ENCODE measurements at regions not wholly inside any gene's neighbourhood (a gene's known extent, or its start where the extent isn't known, plus 50 kb on each side); places are given as distances from the start of the nearest gene placed in this dataset.
"Not testable (repeated sequence)": the region's sequence is repeated elsewhere in the genome, so short reads cannot be mapped to it uniquely, and the experiment has no call there.

DNA sequence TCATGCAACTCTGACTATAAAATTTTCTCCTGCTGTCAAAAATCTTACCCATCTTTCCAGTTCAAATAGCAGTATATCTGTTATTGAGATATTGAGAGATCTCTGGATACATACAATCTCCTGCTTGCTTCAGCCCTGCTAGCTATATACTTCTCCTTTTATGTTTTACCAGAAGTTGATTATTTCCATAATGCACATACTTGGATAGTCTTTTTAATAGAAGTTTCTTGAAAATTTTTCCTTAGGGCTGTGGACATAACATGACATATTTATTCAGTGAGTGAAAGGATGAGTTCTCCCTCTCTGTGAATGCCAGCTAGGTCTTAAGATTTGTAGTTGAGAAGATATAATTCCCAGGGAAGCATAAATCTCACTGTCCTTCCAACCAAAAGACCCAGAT lies 234.1 kb upstream of the NR3C2 start:
- Histone ChIP-seq H4K20me1 (no peaks in the 10 kb centered on the region), H3K9me3 (replicated peaks in 1 of 11) (no peaks in the 10 kb centered on the region), H3K4me3 (no peak overlapping the region), H3K36me3 (no peaks in the 10 kb centered on the region), H3K4me2 (no peak overlapping the region), H3K27me3 (no peaks in the 10 kb centered on the region), H3K9ac (no peak overlapping the region), H3K27ac (no peak overlapping the region), H3K4me1 (no peaks in the 10 kb centered on the region)
- TF ChIP-seq Cebpa-rat (IDR thresholded peaks at IDR 0.05) = no peak

DNA sequence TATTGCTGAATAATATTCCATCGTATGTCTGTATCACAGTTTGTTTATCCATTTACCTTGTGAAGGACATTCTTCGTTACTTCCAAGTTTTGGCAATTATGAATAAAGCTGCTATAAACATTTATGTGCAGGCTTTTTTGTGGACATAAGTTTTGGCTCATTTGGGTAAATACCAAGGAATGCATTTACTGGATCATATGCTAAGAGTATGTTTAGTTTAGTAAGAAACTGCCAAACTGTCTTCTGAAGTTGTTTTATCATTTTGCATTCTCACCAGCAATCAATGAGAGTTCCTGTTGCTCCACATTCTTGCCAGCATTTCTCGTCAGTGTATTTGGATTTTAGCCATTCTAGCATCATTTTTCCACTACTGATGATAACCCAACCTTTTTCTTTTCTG lies 232.7 kb upstream of the NR3C2 start:
- no peaks in the 10 kb centered on the region for H3K27me3 ChIP-seq
- H3K9me3 ChIP-seq (replicated peaks in 1 of 11) = no peaks in the 10 kb centered on the region
- H3K9ac ChIP-seq = no peak overlapping the region
- TF ChIP-seq Cebpa-rat (IDR thresholded peaks at IDR 0.05) = no peak
- no peaks in the 10 kb centered on the region for H3K36me3 ChIP-seq
- H3K27ac ChIP-seq = no peak overlapping the region
- H3K4me2 ChIP-seq = no peak overlapping the region
- H4K20me1 ChIP-seq = no peaks in the 10 kb centered on the region
- H3K4me3 ChIP-seq = no peak overlapping the region
- H3K4me1 ChIP-seq = no peaks in the 10 kb centered on the region

- Histone ChIP-seq H3K27me3 (no peaks in the 10 kb centered on the region), H3K4me2 (no peak overlapping the region)
Observed at GRCh38 chr4:148664636-148665035, 222.4 kb upstream of the NR3C2 start.

DNA sequence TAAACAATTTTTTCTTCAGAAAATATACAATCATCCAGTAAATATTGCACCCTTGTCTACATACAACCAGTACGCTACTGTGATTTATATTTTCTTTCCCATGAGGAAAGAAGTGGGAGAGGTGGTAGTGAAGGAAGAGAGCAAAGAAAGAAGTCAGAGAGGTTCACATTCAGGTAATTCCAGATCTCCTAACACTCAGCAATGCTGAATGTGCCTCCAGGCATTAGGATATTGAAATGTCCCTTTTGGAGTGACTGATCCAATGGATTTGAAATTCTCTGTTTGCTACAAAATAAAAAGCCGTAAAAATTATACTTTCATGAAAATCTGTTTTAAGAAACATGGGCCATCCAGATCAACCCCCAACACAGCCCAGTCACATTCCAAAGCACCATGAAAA lies 211.9 kb upstream of the NR3C2 start:
- H3K9ac ChIP-seq = no peak overlapping the region

More at GRCh38 chr4:148664636-148665035, 222.4 kb upstream of the NR3C2 start:
- H3K4me3 ChIP-seq = no peak overlapping the region
- no peak for TF ChIP-seq Cebpa-rat (IDR thresholded peaks at IDR 0.05)
- no peaks in the 10 kb centered on the region for H3K9me3 ChIP-seq (replicated peaks in 1 of 11)
- H3K27ac ChIP-seq = no peak overlapping the region
- no peaks in the 10 kb centered on the region for H3K36me3 ChIP-seq
- no peaks in the 10 kb centered on the region for H3K4me1 ChIP-seq
- no peak overlapping the region for H3K9ac ChIP-seq
- no peaks in the 10 kb centered on the region for H4K20me1 ChIP-seq

DNA sequence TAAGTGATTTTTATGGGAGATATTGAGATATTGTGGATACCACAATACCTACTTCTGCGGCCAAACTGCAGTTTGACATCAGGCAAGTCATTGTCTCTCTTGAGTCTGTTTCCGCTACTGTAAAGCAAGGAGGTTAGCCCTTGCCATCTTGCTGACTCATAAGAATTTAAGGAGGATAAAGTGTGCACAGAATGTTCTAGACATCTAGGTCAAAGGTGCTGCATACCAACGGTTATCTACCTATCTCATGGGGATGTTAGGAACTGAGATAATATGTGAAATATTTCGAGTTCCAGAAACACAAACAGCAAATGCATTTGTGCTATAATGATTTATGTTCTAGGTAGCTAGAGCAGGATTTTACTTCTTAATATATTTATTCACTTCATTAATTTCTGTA lies 211.5 kb upstream of the NR3C2 start:
- H3K36me3 ChIP-seq = no peaks in the 10 kb centered on the region
- H3K27ac ChIP-seq = no peak overlapping the region
- no peaks in the 10 kb centered on the region for H3K9me3 ChIP-seq (replicated peaks in 1 of 11)
- no peaks in the 10 kb centered on the region for H3K4me1 ChIP-seq
- no peaks in the 10 kb centered on the region for H3K27me3 ChIP-seq
- no peak overlapping the region for H3K4me2 ChIP-seq
- no peak for TF ChIP-seq Cebpa-rat (IDR thresholded peaks at IDR 0.05)
- H3K4me3 ChIP-seq = no peak overlapping the region
- H4K20me1 ChIP-seq = no peaks in the 10 kb centered on the region
- H3K9ac ChIP-seq = no peak overlapping the region

More for the DNA sequence above, 211.9 kb upstream of the NR3C2 start:
- TF ChIP-seq Cebpa-rat (IDR thresholded peaks at IDR 0.05) = no peak
- H3K27me3 ChIP-seq = no peaks in the 10 kb centered on the region
- no peak overlapping the region for H3K4me2 ChIP-seq
- no peak overlapping the region for H3K4me3 ChIP-seq
- no peaks in the 10 kb centered on the region for H3K4me1 ChIP-seq
- no peaks in the 10 kb centered on the region for H3K9me3 ChIP-seq (replicated peaks in 1 of 11)
- H3K27ac ChIP-seq = no peak overlapping the region
- no peaks in the 10 kb centered on the region for H4K20me1 ChIP-seq
- no peaks in the 10 kb centered on the region for H3K36me3 ChIP-seq

DNA sequence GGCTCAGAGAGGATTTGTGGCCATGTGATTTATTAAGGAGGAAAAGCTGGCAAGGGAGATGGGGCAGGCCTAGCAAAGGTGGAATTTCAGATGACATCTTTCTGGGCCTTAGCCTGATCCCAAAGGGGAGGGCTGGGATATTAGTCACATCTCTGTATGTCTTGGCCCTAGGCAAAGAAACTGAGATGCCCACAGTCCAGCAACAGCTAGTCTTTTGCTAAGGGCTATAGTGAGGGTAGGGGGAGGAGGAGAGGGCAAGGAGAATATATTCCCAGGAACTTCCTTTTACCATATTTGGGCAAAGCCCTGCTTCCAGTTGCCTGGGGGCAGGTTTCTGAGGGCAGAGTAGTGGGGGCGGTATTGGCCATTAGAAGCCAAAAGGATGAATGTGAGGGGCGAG lies 209.8 kb upstream of the NR3C2 start:
- Histone ChIP-seq H3K9me3 (replicated peaks in 1 of 11) (no peaks in the 10 kb centered on the region), H3K4me1 (no peaks in the 10 kb centered on the region), H4K20me1 (no peaks in the 10 kb centered on the region), H3K27ac (no peak overlapping the region), H3K27me3 (no peaks in the 10 kb centered on the region), H3K9ac (no peak overlapping the region), H3K36me3 (no peaks in the 10 kb centered on the region), H3K4me3 (no peak overlapping the region), H3K4me2 (no peak overlapping the region)
- TF ChIP-seq Cebpa-rat (IDR thresholded peaks at IDR 0.05) = no peak

GRCh38 chr4:148649652-148650331 lies 207.6 kb upstream of the NR3C2 start:
- no peak for TF ChIP-seq Cebpa-rat (IDR thresholded peaks at IDR 0.05)
- H3K9me3 ChIP-seq (replicated peaks in 1 of 11) = no peaks in the 10 kb centered on the region
- H3K9ac ChIP-seq = no peak overlapping the region
- H3K27me3 ChIP-seq = no peaks in the 10 kb centered on the region
- H3K4me3 ChIP-seq = no peak overlapping the region
- H3K4me2 ChIP-seq = no peak overlapping the region
- no peak overlapping the region for H3K27ac ChIP-seq
- H3K36me3 ChIP-seq = no peaks in the 10 kb centered on the region
- no peaks in the 10 kb centered on the region for H3K4me1 ChIP-seq
- H4K20me1 ChIP-seq = no peaks in the 10 kb centered on the region

GRCh38 chr4:148643851-148644250 lies 201.6 kb upstream of the NR3C2 start:
- H3K9ac ChIP-seq = no peak overlapping the region
- H3K4me3 ChIP-seq = no peak overlapping the region
- H4K20me1 ChIP-seq = no peaks in the 10 kb centered on the region
- no peaks in the 10 kb centered on the region for H3K4me1 ChIP-seq
- no peak overlapping the region for H3K4me2 ChIP-seq
- TF ChIP-seq Cebpa-rat (IDR thresholded peaks at IDR 0.05) = no peak
- no peaks in the 10 kb centered on the region for H3K27me3 ChIP-seq
- H3K36me3 ChIP-seq = no peaks in the 10 kb centered on the region
- peaks cover 0 to 7% (median 1%) of the 10 kb centered on the region in 11 experiments; a peak in 11 of 22 replicates for H3K9me3 ChIP-seq (replicated peaks in 1 of 11)
- no peak overlapping the region for H3K27ac ChIP-seq

- Histone ChIP-seq H3K9ac (no peak overlapping the region), H3K4me2 (no peak overlapping the region)
- TF ChIP-seq Cebpa-rat (IDR thresholded peaks at IDR 0.05) = no peak
Observed at GRCh38 chr4:148642907-148643306, 200.7 kb upstream of the NR3C2 start.

GRCh38 chr4:148638079-148638478 lies 195.9 kb upstream of the NR3C2 start:
- not testable (repeated sequence) for H3K4me3 ChIP-seq

More at GRCh38 chr4:148642907-148643306, 200.7 kb upstream of the NR3C2 start:
- Histone ChIP-seq H3K4me1 (no peaks in the 10 kb centered on the region), H3K4me3 (no peak overlapping the region), H3K36me3 (no peaks in the 10 kb centered on the region), H3K27ac (no peak overlapping the region), H3K27me3 (no peaks in the 10 kb centered on the region), H4K20me1 (no peaks in the 10 kb centered on the region), H3K9me3 (replicated peaks in 1 of 11) (peaks cover 8 to 16% (median 11%) of the 10 kb centered on the region in 11 experiments)

DNA sequence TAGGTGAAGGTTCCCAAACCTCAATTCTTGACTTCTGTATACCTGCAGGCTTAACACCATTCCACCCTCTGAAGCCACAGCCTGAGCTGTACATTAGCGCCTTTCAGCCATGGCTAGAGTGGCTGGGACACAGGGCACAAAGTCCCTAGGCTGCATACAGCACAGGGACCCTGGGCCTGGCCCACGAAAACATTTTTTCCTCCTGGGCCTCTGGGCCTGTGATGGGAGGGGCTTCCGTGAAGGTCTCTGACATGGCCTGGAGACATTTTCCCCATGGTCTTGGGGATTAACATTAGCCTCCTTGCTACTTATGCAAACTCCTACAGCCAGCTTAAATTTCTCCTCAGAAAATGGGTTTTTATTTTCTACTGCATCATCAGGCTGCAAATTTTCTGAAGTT lies 195.2 kb upstream of the NR3C2 start:
- not testable (repeated sequence) for H3K27me3 ChIP-seq, H3K4me1 ChIP-seq, H3K4me2 ChIP-seq, H3K4me3 ChIP-seq, H4K20me1 ChIP-seq, H3K27ac ChIP-seq, H3K9ac ChIP-seq, H3K36me3 ChIP-seq
- peaks cover 29 to 45% (median 37%) of the 10 kb centered on the region in 11 experiments for H3K9me3 ChIP-seq (replicated peaks in 1 of 11)

More at GRCh38 chr4:148638079-148638478, 195.9 kb upstream of the NR3C2 start:
- H3K9me3 ChIP-seq (replicated peaks in 1 of 11) = peaks cover 29 to 45% (median 37%) of the 10 kb centered on the region in 11 experiments
- not testable (repeated sequence) for H3K27ac ChIP-seq, H3K4me2 ChIP-seq, H3K4me1 ChIP-seq, H4K20me1 ChIP-seq, H3K27me3 ChIP-seq, H3K36me3 ChIP-seq, H3K9ac ChIP-seq
